AG04450 (cell line): ENCODE measurements at regions not wholly inside any gene's neighbourhood (a gene's known extent, or its start where the extent isn't known, plus 50 kb on each side); places are given as distances from the start of the nearest gene placed in this dataset.

Source experiments
- CTCF ChIA-PET: fragments of 300-600, 350-600 bp; formaldehyde crosslinking; extraction: SDS; loops from one replicate; lab custom pipeline; 2022; ENCODE audit warnings: antibody characterized with exemption, inconsistent platforms; lab: Charles Lee
- POLR2A ChIA-PET: fragments of 350-600 bp; formaldehyde crosslinking; extraction: SDS; loops from one replicate; lab custom pipeline; 2021; ENCODE audit warnings: antibody characterized with exemption, inconsistent platforms; lab: Yijun Ruan, JAX
- DNase-seq: peaks from one replicate; pipeline ENCODE4 v3.0.0-alpha.2; 2011; ENCODE audit warnings: low read depth, low spot score
- H3K27ac ChIP-seq: one replicate; pipeline ENCODE4 v1.5.1; 2012; ENCODE audit warnings: low read depth, low read length, control low read depth
- H3K27me3 ChIP-seq: one replicate; pipeline ENCODE4 v1.6.0; 2012; ENCODE audit warnings: low read length; ENCODE audit not compliant: control insufficient read depth, insufficient read depth
- H3K4me3 ChIP-seq: 2 replicates; pipeline ENCODE4 v1.5.1; 2011; ENCODE audit warnings: mild to moderate bottlenecking, low read depth, low read length, control low read depth
- H3K9me3 ChIP-seq: 2 replicates; pipeline ENCODE4 v1.5.1; 2012; ENCODE audit warnings: low read length; ENCODE audit not compliant: control insufficient read depth, insufficient read depth
- CTCF ChIP-seq: IDR thresholded peaks from 2 replicates; pipeline ENCODE4 v1.5.1; 2011; ENCODE audit warnings: low read depth, low read length, control low read depth, inconsistent platforms

- CTCF ChIA-PET = no interaction called here
- no peak for DNase-seq
- Histone ChIP-seq H3K4me3 (no peak overlapping the region), H3K9me3 (no peaks in the 10 kb centered on the region), H3K27ac (no peak overlapping the region), H3K27me3 (no peaks in the 10 kb centered on the region)
- TF ChIP-seq CTCF = no peak
- POLR2A ChIA-PET = no interaction called here
Observed at GRCh38 chr2:12795851-12796250, 79.1 kb downstream of the TRIB2 start.

DNA sequence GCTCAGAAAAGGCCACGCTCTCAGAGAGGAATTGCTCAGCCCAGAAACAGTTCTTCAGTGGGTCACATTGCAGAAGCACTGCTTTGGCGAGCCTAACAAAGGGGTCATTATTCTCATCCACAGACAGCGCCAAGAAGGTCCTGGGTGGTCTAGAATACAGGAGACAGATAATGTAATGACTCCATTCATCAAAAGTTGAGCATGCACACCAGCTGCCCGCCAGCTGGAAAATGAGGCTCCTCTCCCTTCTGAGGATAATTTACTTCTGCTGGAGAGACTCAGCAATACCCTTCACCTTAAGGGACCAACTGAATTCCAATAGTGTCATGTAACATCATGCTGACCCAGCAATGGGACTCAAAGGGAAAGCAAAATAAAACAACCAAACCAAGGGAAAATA, 79.9 kb downstream of the TRIB2 start:
- Histone ChIP-seq H3K27me3 (no peaks in the 10 kb centered on the region), H3K4me3 (no peak overlapping the region), H3K9me3 (no peaks in the 10 kb centered on the region), H3K27ac (no peak overlapping the region)
- ChIA-PET POLR2A (no interaction called here), CTCF (no interaction called here)
- DNase-seq = no peak
- TF ChIP-seq CTCF = no peak

DNA sequence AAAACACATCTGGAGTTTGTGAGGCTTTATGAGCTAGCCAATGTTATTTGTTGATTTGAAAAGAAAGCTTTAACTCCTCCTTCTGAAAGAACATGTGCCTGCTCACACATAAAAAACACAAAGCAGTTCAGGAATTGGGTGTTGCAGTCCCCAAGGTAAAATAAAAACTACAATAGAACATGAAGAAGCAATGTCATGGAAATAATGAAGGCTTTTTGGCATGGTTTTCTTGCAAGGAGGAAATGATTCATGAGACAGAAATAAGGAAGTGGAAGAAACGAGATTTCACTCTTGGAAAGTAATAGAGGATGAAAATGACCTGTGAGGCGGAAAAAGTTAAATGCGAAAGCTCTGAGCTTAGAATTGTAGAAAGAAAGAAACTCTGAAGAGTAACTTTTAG, 81.1 kb downstream of the TRIB2 start:
- Histone ChIP-seq H3K27me3 (no peaks in the 10 kb centered on the region), H3K4me3 (no peak overlapping the region), H3K9me3 (peaks cover 5% of the 10 kb centered on the region; the same call in 1 of the 2 replicates), H3K27ac (no peak overlapping the region)
- TF ChIP-seq CTCF = no peak
- no peak for DNase-seq
- POLR2A ChIA-PET = no interaction called here
- CTCF ChIA-PET = no interaction called here

GRCh38 chr2:12803607-12804006, 86.9 kb downstream of the TRIB2 start:
- no peak for DNase-seq

More at GRCh38 chr2:12803607-12804006, 86.9 kb downstream of the TRIB2 start:
- Histone ChIP-seq H3K9me3 (peaks cover 5% of the 10 kb centered on the region; the same call in 1 of the 2 replicates), H3K4me3 (no peak overlapping the region), H3K27ac (no peak overlapping the region), H3K27me3 (no peaks in the 10 kb centered on the region)
- ChIA-PET CTCF (no interaction called here), POLR2A (no interaction called here)
- no peak for TF ChIP-seq CTCF
